H9 (cell line): ENCODE measurements at regions not wholly inside any gene's neighbourhood (a gene's known extent, or its start where the extent isn't known, plus 50 kb on each side); places are given as distances from the start of the nearest gene placed in this dataset.

Experiments used
- DNase-seq: peaks from one replicate; pipeline ENCODE4 v3.0.0-alpha.2; 2017
- H2AFZ ChIP-seq: one replicate; pipeline ENCODE4 v1.6.1; 2013; ENCODE audit warnings: mild to moderate bottlenecking, low read length, control low read depth, moderate library complexity
- H2AK5ac ChIP-seq: 2 replicates; pipeline ENCODE4 v1.6.1; 2013; ENCODE audit warnings: low read length, control low read depth, mixed read lengths; ENCODE audit not compliant: insufficient read length
- H2BK120ac ChIP-seq: one replicate; pipeline ENCODE4 v1.6.1; 2013; ENCODE audit warnings: low read depth, mild to moderate bottlenecking, low read length, control low read depth, inconsistent platforms; ENCODE audit not compliant: poor library complexity, severe bottlenecking
- H2BK12ac ChIP-seq: 2 replicates; pipeline ENCODE4 v1.6.1; 2013; ENCODE audit warnings: low read length, control low read depth, mixed read lengths, low read depth; ENCODE audit not compliant: insufficient read length
- H2BK15ac ChIP-seq: 2 replicates; pipeline ENCODE4 v1.6.1; 2013; ENCODE audit warnings: low read depth, low read length, control low read depth
- H2BK20ac ChIP-seq: one replicate; pipeline ENCODE4 v1.6.1; 2013; ENCODE audit warnings: low read depth, mild to moderate bottlenecking, low read length, control low read depth, inconsistent platforms; ENCODE audit not compliant: poor library complexity, severe bottlenecking
- H2BK5ac ChIP-seq: 2 replicates; pipeline ENCODE4 v1.6.1; 2013; ENCODE audit warnings: low read length, control low read depth, mixed read lengths; ENCODE audit not compliant: insufficient read length
- H3K14ac ChIP-seq: 2 replicates; pipeline ENCODE4 v1.6.1; 2013; ENCODE audit warnings: low read length, control low read depth; ENCODE audit not compliant: insufficient read depth
- H3K18ac ChIP-seq: 2 replicates; pipeline ENCODE4 v1.6.1; 2013; ENCODE audit warnings: low read depth, mild to moderate bottlenecking, mixed read lengths, low read length, control low read depth; ENCODE audit not compliant: insufficient read length
- H3K23ac ChIP-seq: 2 replicates; pipeline ENCODE4 v1.6.1; 2013; ENCODE audit warnings: low read length, control low read depth, mixed read lengths, low read depth; ENCODE audit not compliant: insufficient read length
- H3K23me2 ChIP-seq: 2 replicates; pipeline ENCODE4 v1.6.1; 2013; ENCODE audit warnings: low read depth, mild to moderate bottlenecking, mixed read lengths, low read length, control low read depth; ENCODE audit not compliant: insufficient read length, poor library complexity, severe bottlenecking
- H3K27ac ChIP-seq: 2 replicates; pipeline ENCODE4 v1.5.1; 2013; ENCODE audit warnings: low read length, control low read depth, mixed read lengths, low read depth; ENCODE audit not compliant: insufficient read length
- H3K27me3 ChIP-seq: 2 replicates; pipeline ENCODE4 v1.6.1; 2013; ENCODE audit warnings: low read length, control low read depth, inconsistent platforms; ENCODE audit not compliant: insufficient read depth
- H3K4ac ChIP-seq: 2 replicates; pipeline ENCODE4 v1.6.1; 2013; ENCODE audit warnings: low read depth, mild to moderate bottlenecking, control low read depth, inconsistent platforms, low read length, moderate library complexity
- H3K4me1 ChIP-seq: 2 replicates; pipeline ENCODE4 v1.6.1; 2013; ENCODE audit warnings: low read length, control low read depth, inconsistent platforms; ENCODE audit not compliant: insufficient read depth
- H3K4me2 ChIP-seq: 2 replicates; pipeline ENCODE4 v1.6.1; 2013; ENCODE audit warnings: low read length, control low read depth, mixed read lengths; ENCODE audit not compliant: insufficient read length, insufficient read depth
- H3K56ac ChIP-seq: 2 replicates; pipeline ENCODE4 v1.6.1; 2013; ENCODE audit warnings: low read depth, mild to moderate bottlenecking, mixed read lengths, low read length, control low read depth; ENCODE audit not compliant: insufficient read length
- H3K79me1 ChIP-seq: 2 replicates; pipeline ENCODE4 v1.6.1; 2013; ENCODE audit warnings: low read depth, mild to moderate bottlenecking, moderate library complexity, low read length, control low read depth, inconsistent platforms; ENCODE audit not compliant: insufficient read depth, poor library complexity, severe bottlenecking
- H3K79me2 ChIP-seq: 2 replicates; pipeline ENCODE4 v1.6.1; 2013; ENCODE audit warnings: low read length, control low read depth, inconsistent platforms; ENCODE audit not compliant: insufficient read depth
- H3K9ac ChIP-seq: 2 replicates; pipeline ENCODE4 v1.6.1; 2013; ENCODE audit warnings: low read length, control low read depth, mixed read lengths; ENCODE audit not compliant: insufficient read length; ENCODE audit errors: extremely low read depth
- H3K9me3 ChIP-seq: one replicate; pipeline ENCODE4 v1.6.1; 2013; ENCODE audit warnings: low read depth, low read length, inconsistent platforms; ENCODE audit not compliant: control insufficient read depth
- H3T11ph ChIP-seq: one replicate; pipeline ENCODE4 v1.6.1; 2013; ENCODE audit warnings: mild to moderate bottlenecking, low read length, control low read depth, inconsistent platforms
- H4K20me1 ChIP-seq: one replicate; pipeline ENCODE4 v1.6.1; 2013; ENCODE audit not compliant: control insufficient read depth, insufficient read length, insufficient read depth
- H4K5ac ChIP-seq: 2 replicates; pipeline ENCODE4 v1.6.1; 2013; ENCODE audit warnings: low read depth, mild to moderate bottlenecking, mixed read lengths, low read length, control low read depth; ENCODE audit not compliant: insufficient read length
- H4K8ac ChIP-seq: replicated peaks from 2 replicates; pipeline ENCODE4 v1.6.1; 2013; ENCODE audit warnings: low read length, control low read depth, mixed read lengths, low read depth; ENCODE audit not compliant: insufficient read length
- H4K91ac ChIP-seq: 2 replicates; pipeline ENCODE4 v1.6.1; 2013; ENCODE audit warnings: low read depth, mild to moderate bottlenecking, moderate library complexity, mixed read lengths, low read length, control low read depth; ENCODE audit not compliant: insufficient read length
- H3K27ac Mint-ChIP-seq, 3 experiments: 2 replicates in 2 of 3; 3 replicates in 1 of 3; pipeline ENCODE4 v1.8.0; 2020 to 2021; ENCODE audit warnings: mixed read lengths in 3 of 3, mild to moderate bottlenecking in 1 of 3, moderate library complexity in 1 of 3
- H3K27me3 Mint-ChIP-seq: 2 replicates; pipeline ENCODE4 v1.8.0; 2021; ENCODE audit warnings: low read depth, mild to moderate bottlenecking, moderate library complexity, mixed read lengths
- H3K36me3 Mint-ChIP-seq, 3 experiments: 2 replicates in 2 of 3; 3 replicates in 1 of 3; pipeline ENCODE4 v1.8.0; 2020 to 2021; ENCODE audit warnings: low read depth in 3 of 3, mixed read lengths in 3 of 3; ENCODE audit not compliant: insufficient read depth in 1 of 3
- H3K4me1 Mint-ChIP-seq, 2 experiments: 2 replicates each; pipeline ENCODE4 v1.8.0; 2020; ENCODE audit warnings: mixed read lengths in 2 of 2
- H3K4me3 Mint-ChIP-seq, 2 experiments: 2 replicates in 1 of 2; 3 replicates in 1 of 2; pipeline ENCODE4 v1.8.0; 2020 to 2021; ENCODE audit warnings: mild to moderate bottlenecking in 2 of 2, mixed read lengths in 2 of 2, moderate library complexity in 1 of 2
- H3K9me3 Mint-ChIP-seq, 2 experiments: 2 replicates in 1 of 2; 3 replicates in 1 of 2; pipeline ENCODE4 v1.8.0; 2020; ENCODE audit warnings: mild to moderate bottlenecking in 2 of 2, mixed read lengths in 2 of 2, moderate library complexity in 1 of 2
- WGBS: extraction: QIAGEN DNeasy Blood & Tissue Kit; methylation state at CpG from one replicate; pipeline ENCODE4 v1.1.7; 2013; ENCODE audit warnings: missing lambda C conversion rate, low lambda C conversion rate, mixed read lengths; ENCODE audit not compliant: insufficient read length; ENCODE audit errors: extremely low coverage; 5-methylcytosine and 5-hydroxymethylcytosine counted together
- TF ChIP-seq, protein P1 (sequence below): fragments of 200-600 bp; sonication (generic); conservative IDR thresholded peaks from 3 replicates; pipeline ENCODE4 v1.8.0; 2021; ENCODE audit warnings: antibody characterized with exemption, mild to moderate bottlenecking

GRCh38 chr7:121570365-121570764, 174.3 kb upstream of the FAM3C start:
- H3K23ac ChIP-seq: no peak overlapping the region
- Mint-ChIP-seq H3K27ac (no peak overlapping the region), H3K4me1 (peaks cover 7 to 13% of the 10 kb centered on the region in 2 experiments), H3K27me3 (peaks cover 4% of the 10 kb centered on the region; the same call in 1 of the 2 replicates), H3K9me3 (peaks cover 22 to 31% of the 10 kb centered on the region in 2 experiments), H3K4me3 (no peak overlapping the region), H3K36me3 (peaks cover 0 to 23% (median 23%) of the 10 kb centered on the region in 3 experiments; a peak in 5 of 7 replicates)
- H2AFZ ChIP-seq: no peak overlapping the region
- no peaks in the 10 kb centered on the region for H3K79me1 ChIP-seq
- no peak overlapping the region for H2BK12ac ChIP-seq
- no peaks in the 10 kb centered on the region for H3K79me2 ChIP-seq
- H3K18ac ChIP-seq: no peak overlapping the region
- no peak overlapping the region for H3T11ph ChIP-seq
- no peak overlapping the region for H3K9ac ChIP-seq
- H3K4me2 ChIP-seq: no peak overlapping the region
- H3K27me3 ChIP-seq: no peaks in the 10 kb centered on the region
- no peak overlapping the region for H2AK5ac ChIP-seq
- no peaks in the 10 kb centered on the region for H4K20me1 ChIP-seq
- H2BK15ac ChIP-seq: no peak overlapping the region
- H3K4ac ChIP-seq: no peak overlapping the region
- no peak overlapping the region for H4K91ac ChIP-seq
- H3K56ac ChIP-seq: no peak overlapping the region
- H3K4me1 ChIP-seq: no peaks in the 10 kb centered on the region; the same call in 1 of the 2 replicates
- H2BK20ac ChIP-seq: no peak overlapping the region
- no peak overlapping the region for H3K27ac ChIP-seq
- no peak overlapping the region for H4K5ac ChIP-seq
- no CpG with 5 or more reads among the region's 3 CpGs for WGBS
- no peak for DNase-seq
- no peak overlapping the region for H2BK5ac ChIP-seq
- H3K14ac ChIP-seq: no peak overlapping the region
- H4K8ac ChIP-seq: no peak overlapping the region
- no peak overlapping the region for H2BK120ac ChIP-seq
- TF ChIP-seq, protein P1, sequence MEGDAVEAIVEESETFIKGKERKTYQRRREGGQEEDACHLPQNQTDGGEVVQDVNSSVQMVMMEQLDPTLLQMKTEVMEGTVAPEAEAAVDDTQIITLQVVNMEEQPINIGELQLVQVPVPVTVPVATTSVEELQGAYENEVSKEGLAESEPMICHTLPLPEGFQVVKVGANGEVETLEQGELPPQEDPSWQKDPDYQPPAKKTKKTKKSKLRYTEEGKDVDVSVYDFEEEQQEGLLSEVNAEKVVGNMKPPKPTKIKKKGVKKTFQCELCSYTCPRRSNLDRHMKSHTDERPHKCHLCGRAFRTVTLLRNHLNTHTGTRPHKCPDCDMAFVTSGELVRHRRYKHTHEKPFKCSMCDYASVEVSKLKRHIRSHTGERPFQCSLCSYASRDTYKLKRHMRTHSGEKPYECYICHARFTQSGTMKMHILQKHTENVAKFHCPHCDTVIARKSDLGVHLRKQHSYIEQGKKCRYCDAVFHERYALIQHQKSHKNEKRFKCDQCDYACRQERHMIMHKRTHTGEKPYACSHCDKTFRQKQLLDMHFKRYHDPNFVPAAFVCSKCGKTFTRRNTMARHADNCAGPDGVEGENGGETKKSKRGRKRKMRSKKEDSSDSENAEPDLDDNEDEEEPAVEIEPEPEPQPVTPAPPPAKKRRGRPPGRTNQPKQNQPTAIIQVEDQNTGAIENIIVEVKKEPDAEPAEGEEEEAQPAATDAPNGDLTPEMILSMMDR: no peak
- no peaks in the 10 kb centered on the region for H3K9me3 ChIP-seq
- H3K23me2 ChIP-seq: no peaks in the 10 kb centered on the region
